Endothelial cell of umbilical vein (primary cell): ENCODE measurements at regions not wholly inside any gene's neighbourhood (a gene's known extent, or its start where the extent isn't known, plus 50 kb on each side); places are given as distances from the start of the nearest gene placed in this dataset.

Experiments
- BruUV-seq: library from RNA; stranded (reverse); fragments of 400-500 nt; replicated peaks from 2 replicates; lab custom pipeline; 2021; lab: Mats Ljungman, UMichigan
- CTCF ChIA-PET: fragments of 300-600, 350-600 bp; sonication (Branson Sonifier 250); formaldehyde crosslinking; loops from one replicate; lab custom pipeline; 2021; ENCODE audit warnings: antibody characterized with exemption, inconsistent platforms; lab: Charles Lee
- POLR2A ChIA-PET: fragments of 300-600, 350-600 bp; sonication (Branson Sonifier 250); formaldehyde crosslinking; loops from one replicate; lab custom pipeline; 2021; ENCODE audit warnings: antibody characterized with exemption, inconsistent platforms; lab: Charles Lee
- DNase-seq: peaks from one replicate; pipeline ENCODE4 v3.0.0-alpha.2; 2011; ENCODE audit warnings: low read depth, low spot score
- FAIRE-seq: peaks from 2 replicates; lab custom pipeline; 2011; peaks lifted over from hg19 to GRCh38; lab: Jason Lieb, UNC
- H2AFZ ChIP-seq: 2 replicates; pipeline ENCODE4 v1.6.0; 2012; ENCODE audit warnings: low read depth, low read length, control low read depth, inconsistent platforms
- H3K27ac ChIP-seq: 2 replicates; pipeline ENCODE4 v1.5.1; 2011; ENCODE audit warnings: low read depth, mild to moderate bottlenecking, control low read depth, low read length, moderate library complexity; ENCODE audit not compliant: insufficient read depth
- H3K27me3 ChIP-seq, 2 experiments: 2 replicates each; pipeline versions ENCODE4 v1.6.0 to v1.6.1; 2011; ENCODE audit warnings: low read length in 2 of 2, mixed read lengths in 1 of 2; ENCODE audit not compliant: control insufficient read depth in 2 of 2, insufficient read depth in 2 of 2
- H3K36me3 ChIP-seq, 2 experiments: 2 replicates in 1 of 2; 3 replicates in 1 of 2; pipeline ENCODE4 v1.5.1; 2011; ENCODE audit warnings: low read length in 2 of 2, mild to moderate bottlenecking in 1 of 2, moderate library complexity in 1 of 2; ENCODE audit not compliant: control insufficient read depth in 2 of 2, insufficient read depth in 2 of 2; ENCODE audit errors: extremely low read depth in 1 of 2
- H3K4me1 ChIP-seq: 3 replicates; pipeline ENCODE4 v1.5.1; 2011; ENCODE audit warnings: mild to moderate bottlenecking, low read length; ENCODE audit not compliant: control insufficient read depth, insufficient read depth; ENCODE audit errors: extremely low read depth
- H3K4me2 ChIP-seq: 2 replicates; pipeline ENCODE4 v1.6.1; 2011; ENCODE audit warnings: low read length, control low read depth, mixed read lengths; ENCODE audit not compliant: insufficient read depth
- H3K4me3 ChIP-seq, 3 experiments: fragments of 200-600 bp in 1 of 3; sonication (generic), shearing (Covaris generic) in 1 of 3; replicated peaks in 1 of 3; 2 replicates each; pipeline ENCODE4 v1.5.1; 2011 to 2016; ENCODE audit warnings: control low read depth in 3 of 3, low read length in 3 of 3, mild to moderate bottlenecking in 2 of 3, inconsistent platforms in 1 of 3, low read depth in 1 of 3, moderate library complexity in 1 of 3; ENCODE audit not compliant: insufficient read depth in 1 of 3
- H3K79me2 ChIP-seq: 2 replicates; pipeline ENCODE4 v1.6.0; 2012; ENCODE audit warnings: low read length, inconsistent platforms; ENCODE audit not compliant: control insufficient read depth, insufficient read depth
- H3K9ac ChIP-seq: replicated peaks from 2 replicates; pipeline ENCODE3; 2011; ENCODE audit warnings: low read length, control low read depth; ENCODE audit not compliant: insufficient read depth; ENCODE audit errors: extremely low read depth
- H3K9me1 ChIP-seq: replicated peaks from 3 replicates; pipeline ENCODE4 v1.6.0; 2011; ENCODE audit warnings: mild to moderate bottlenecking, low read length; ENCODE audit not compliant: control insufficient read depth, insufficient read depth; ENCODE audit errors: extremely low read depth
- H3K9me3 ChIP-seq: replicated peaks from 2 replicates; pipeline ENCODE4 v1.5.1; 2012; ENCODE audit warnings: low read length, inconsistent platforms; ENCODE audit not compliant: control insufficient read depth, insufficient read depth
- H4K20me1 ChIP-seq: replicated peaks from 2 replicates; pipeline ENCODE3; 2011; ENCODE audit warnings: mild to moderate bottlenecking, low read length; ENCODE audit not compliant: control insufficient read depth, insufficient read depth; ENCODE audit errors: extremely low read depth
- CTCF ChIP-seq, 2 donors: IDR thresholded peaks; 1 replicate in 1 of 2; 2 replicates in 1 of 2; pipeline ENCODE4 v1.5.1; 2011; ENCODE audit warnings: low read length in 2 of 2, mild to moderate bottlenecking in 2 of 2, moderate library complexity in 2 of 2, control low read depth in 1 of 2, inconsistent platforms in 1 of 2, low read depth in 1 of 2; ENCODE audit not compliant: insufficient read depth in 1 of 2; ENCODE audit errors: extremely low read depth in 1 of 2
- EZH2 ChIP-seq: IDR thresholded peaks from 2 replicates; pipeline ENCODE4 v1.6.1; 2012; ENCODE audit warnings: borderline replicate concordance, low read depth, mild to moderate bottlenecking, moderate library complexity, low read length, inconsistent platforms; ENCODE audit not compliant: severe bottlenecking
- FOS ChIP-seq: IDR thresholded peaks from 2 replicates; pipeline ENCODE4 v1.6.1; 2011; ENCODE audit warnings: mild to moderate bottlenecking, low read length, moderate library complexity, borderline replicate concordance; ENCODE audit not compliant: insufficient read depth
- GATA2 ChIP-seq: IDR thresholded peaks from 2 replicates; pipeline ENCODE4 v1.7.0; 2011; ENCODE audit warnings: low read depth, mild to moderate bottlenecking, moderate library complexity, mixed read lengths, low read length; ENCODE audit not compliant: insufficient read length, insufficient read depth
- JUN ChIP-seq: IDR thresholded peaks from 2 replicates; pipeline ENCODE4 v1.6.1; 2011; ENCODE audit warnings: borderline replicate concordance, low read depth; ENCODE audit not compliant: insufficient read length, insufficient read depth
- MYC ChIP-seq: IDR thresholded peaks from one replicate; pipeline ENCODE4 v1.6.1; 2011; ENCODE audit warnings: mild to moderate bottlenecking, low read depth, low read length
- POLR2A ChIP-seq: IDR thresholded peaks from 2 replicates; pipeline ENCODE4 v1.6.1; 2012; ENCODE audit warnings: low read depth, mild to moderate bottlenecking, control low read depth, low read length
- POLR2AphosphoS5 ChIP-seq: IDR thresholded peaks from 2 replicates; pipeline ENCODE4 v1.6.1; 2012; ENCODE audit warnings: low read depth, mild to moderate bottlenecking, control low read depth, low read length, moderate library complexity; ENCODE audit not compliant: insufficient read depth
- dilution Hi-C: fragments of 300-500 bp; cut with MboI; formaldehyde crosslinking; loops from one replicate; pipeline ENCODE4 v1.15.0; 2019; ENCODE audit warnings: low sequenced_read_pairs; ENCODE audit not compliant: extremely low pct_ligation_motif_present
- intact Hi-C: fragments of 100-400 bp; cut with micrococcal nuclease; formaldehyde crosslinking; loops from one replicate; pipeline ENCODE4 v1.10.0; 2022
- TF ChIP-seq, protein P1 (sequence below): IDR thresholded peaks from 2 replicates; pipeline ENCODE4 v1.6.1; 2011; ENCODE audit not compliant: insufficient read depth, insufficient read length

DNA sequence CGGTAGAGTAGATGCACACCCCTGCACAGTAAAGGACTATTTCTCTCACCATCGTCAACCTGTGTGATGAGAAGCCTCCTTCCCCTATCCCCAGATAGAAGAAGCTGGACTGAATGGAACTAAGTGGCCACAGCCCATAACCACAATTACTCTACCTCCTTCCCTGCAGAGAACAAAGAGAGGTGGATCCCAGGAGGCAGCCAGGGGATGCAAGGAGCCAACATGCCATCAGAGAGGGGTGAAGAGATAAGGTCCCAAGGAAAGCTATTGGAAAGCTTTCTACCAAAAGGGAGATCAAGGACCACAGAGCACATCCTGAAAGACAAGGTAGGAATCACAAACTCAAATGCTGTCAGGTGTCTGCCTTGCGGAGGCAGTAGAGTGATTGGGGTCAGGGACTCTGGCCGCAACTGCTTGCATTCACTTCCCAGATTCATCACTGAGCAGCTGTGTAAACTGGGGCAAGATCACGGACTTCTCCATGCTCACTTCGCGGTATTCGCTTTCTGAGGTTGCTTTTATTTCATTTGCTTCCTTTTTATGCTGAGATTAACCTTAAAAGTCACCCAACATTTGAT is 81.6 kb upstream of the MYO3A start:
- no peaks in the 10 kb centered on the region for H3K9me1 ChIP-seq
- TF ChIP-seq JUN (no peak), EZH2 (no peak), GATA2 (no peak), POLR2A (no peak), FOS (no peak)
- TF ChIP-seq, protein P1, sequence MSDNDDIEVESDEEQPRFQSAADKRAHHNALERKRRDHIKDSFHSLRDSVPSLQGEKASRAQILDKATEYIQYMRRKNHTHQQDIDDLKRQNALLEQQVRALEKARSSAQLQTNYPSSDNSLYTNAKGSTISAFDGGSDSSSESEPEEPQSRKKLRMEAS = no peak
- dilution Hi-C loops (no loop called here), intact Hi-C loops (no loop called here)
- H3K27ac ChIP-seq = no peak overlapping the region
- POLR2A ChIA-PET = no interaction called here
- H3K79me2 ChIP-seq = no peaks in the 10 kb centered on the region
- H4K20me1 ChIP-seq = no peaks in the 10 kb centered on the region
- FAIRE-seq (no peak), DNase-seq (no peak)
- no peak overlapping the region for H3K4me2 ChIP-seq
- no peak overlapping the region for H2AFZ ChIP-seq
- CTCF ChIA-PET = no interaction called here
- no peaks in the 10 kb centered on the region for H3K36me3 ChIP-seq
- H3K9me3 ChIP-seq = no peaks in the 10 kb centered on the region
- no peak overlapping the region for H3K4me3 ChIP-seq
- H3K27me3 ChIP-seq = no peaks in the 10 kb centered on the region
- no TSS peak for BruUV-seq
- no peak overlapping the region for H3K9ac ChIP-seq
- no peaks in the 10 kb centered on the region for H3K4me1 ChIP-seq

- no peak for TF ChIP-seq POLR2AphosphoS5
- no peak for TF ChIP-seq FOS
- no peak for TF ChIP-seq MYC
- no peak for TF ChIP-seq POLR2A
- no peak for TF ChIP-seq EZH2
- TF ChIP-seq CTCF (IDR thresholded peaks at IDR 0.05; ENCODE audit: extremely low read depth in 1 of 2, insufficient read depth in 1 of 2, low read depth in 1 of 2, low read length in 2 of 2) = no peak
- no peak for TF ChIP-seq GATA2
- TF ChIP-seq JUN = no peak
- TF ChIP-seq, protein P1 = no peak
- Histone ChIP-seq H4K20me1 (no peaks in the 10 kb centered on the region), H3K27ac (no peak overlapping the region), H3K27me3 (no peaks in the 10 kb centered on the region), H3K36me3 (no peaks in the 10 kb centered on the region), H3K9me3 (no peaks in the 10 kb centered on the region), H3K4me2 (no peak overlapping the region), H3K4me3 (no peak overlapping the region), H2AFZ (no peak overlapping the region), H3K9ac (no peak overlapping the region), H3K79me2 (no peaks in the 10 kb centered on the region), H3K4me1 (no peaks in the 10 kb centered on the region), H3K9me1 (no peaks in the 10 kb centered on the region)
- no TSS peak for BruUV-seq
- intact Hi-C loops (no loop called here), dilution Hi-C loops (no loop called here)
- POLR2A ChIA-PET = no interaction called here
- CTCF ChIA-PET = interaction anchor here (1.1 kb wide), 1 partner anchor 17 kb away, joined by 3 read pairs; no protein-coding TSS in a partner anchor
- DNase-seq (no peak), FAIRE-seq (no peak)
Observed at GRCh38 chr10:25858076-25858475, 76.0 kb upstream of the MYO3A start.
